ENCODE measurements at regions not wholly inside any gene's neighbourhood (a gene's known extent, or its start where the extent isn't known, plus 50 kb on each side); places are given as distances from the start of the nearest gene placed in this dataset.
"Not testable (repeated sequence)": the region's sequence is repeated elsewhere in the genome, so short reads cannot be mapped to it uniquely, and the experiment has no call there.

- H3K27me3 Mint-ChIP-seq: peaks cover 19% of the 10 kb centered on the region
- H3K9me3 Mint-ChIP-seq: peaks cover 16% of the 10 kb centered on the region
- H3K4me1 Mint-ChIP-seq (ENCODE audit: low read depth): peaks cover 27% of the 10 kb centered on the region
- no peak for DNase-seq
- peak overlapping the region; percentile 89 for H3K27ac Mint-ChIP-seq
- H3K36me3 Mint-ChIP-seq (ENCODE audit: low read depth): no peaks in the 10 kb centered on the region
- no peak overlapping the region for H3K4me3 Mint-ChIP-seq
Measured at GRCh38 chr4:154164931-154165839, 326.4 kb downstream of the DCHS2 start.

DNA sequence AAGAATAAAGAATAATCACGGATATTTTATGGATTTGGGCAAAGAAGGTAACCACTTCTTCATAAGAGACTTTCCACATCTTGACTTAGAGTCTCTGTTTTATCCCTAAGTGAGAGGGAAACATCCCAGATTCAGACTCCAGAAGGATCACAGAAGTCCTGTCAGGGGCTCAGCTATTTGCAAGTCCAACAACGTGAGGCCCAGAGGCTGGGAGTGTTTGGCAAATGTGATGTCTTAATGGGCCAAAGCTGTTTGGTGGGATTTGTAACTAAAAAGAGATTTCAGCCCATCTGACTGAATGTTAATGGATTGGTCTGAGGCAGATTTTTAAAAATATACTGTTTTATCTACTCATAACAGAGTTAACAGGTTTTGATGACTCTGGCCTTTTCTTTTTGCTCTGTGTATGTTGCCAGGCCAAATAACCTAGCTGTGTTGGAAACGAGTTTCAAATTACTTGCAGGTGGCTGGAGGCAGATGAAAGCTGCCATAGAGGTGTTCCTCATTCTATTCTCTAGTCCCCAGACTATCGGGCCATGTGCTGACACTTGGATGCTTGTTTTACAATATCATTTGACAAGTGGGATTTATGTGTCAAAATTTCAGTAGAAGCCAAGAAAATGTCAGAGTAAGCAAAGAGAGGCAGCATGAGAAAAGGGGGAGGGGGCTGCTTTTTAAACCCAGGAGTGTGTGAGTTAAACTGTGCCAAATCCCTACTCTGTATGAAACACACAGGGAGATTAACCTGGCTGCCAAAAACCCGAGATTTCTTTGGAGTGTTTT lies 330.9 kb downstream of the DCHS2 start:
- no peak overlapping the region for H3K4me3 Mint-ChIP-seq
- no peak for DNase-seq
- peaks cover 8% of the 10 kb centered on the region for H3K9me3 Mint-ChIP-seq
- H3K4me1 Mint-ChIP-seq (ENCODE audit: low read depth): peaks cover 17% of the 10 kb centered on the region
- H3K27me3 Mint-ChIP-seq: peaks cover 38% of the 10 kb centered on the region
- no peak overlapping the region for H3K27ac Mint-ChIP-seq
- no peaks in the 10 kb centered on the region for H3K36me3 Mint-ChIP-seq (ENCODE audit: low read depth)

- Mint-ChIP-seq H3K27me3 (peaks cover 38% of the 10 kb centered on the region), H3K4me3 (no peak overlapping the region), H3K27ac (no peak overlapping the region), H3K36me3 (ENCODE audit: low read depth) (no peaks in the 10 kb centered on the region), H3K4me1 (ENCODE audit: low read depth) (no peaks in the 10 kb centered on the region), H3K9me3 (peaks cover 5% of the 10 kb centered on the region)
- DNase-seq: no peak
Measured at GRCh38 chr4:154158361-154159155, 333.0 kb downstream of the DCHS2 start.

GRCh38 chr4:154152546-154152945 lies 339.1 kb downstream of the DCHS2 start:
- Mint-ChIP-seq H3K4me1 (ENCODE audit: low read depth) (no peaks in the 10 kb centered on the region), H3K36me3 (ENCODE audit: low read depth) (no peaks in the 10 kb centered on the region), H3K4me3 (no peak overlapping the region), H3K9me3 (no peaks in the 10 kb centered on the region), H3K27me3 (peaks cover 7% of the 10 kb centered on the region), H3K27ac (no peak overlapping the region)
- DNase-seq: no peak

DNA sequence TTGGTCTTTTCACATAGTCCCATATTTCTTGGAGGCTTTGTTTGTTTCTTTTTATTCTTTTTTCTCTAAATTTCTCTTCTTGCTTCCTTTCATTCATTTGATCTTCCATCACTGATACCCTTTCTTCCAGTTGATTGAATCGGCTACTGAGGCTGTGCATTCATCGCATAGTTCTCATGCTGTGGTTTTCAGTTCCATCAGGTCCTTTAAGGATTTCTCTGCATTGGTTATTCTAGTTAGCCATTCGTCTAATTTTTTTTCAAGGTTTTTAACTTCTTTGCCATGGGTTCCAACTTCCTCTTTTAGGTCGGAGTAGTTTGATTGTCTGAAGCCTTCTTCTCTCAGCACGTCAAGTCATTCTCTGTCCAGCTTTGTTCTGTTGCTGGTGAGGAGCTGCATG lies 342.4 kb downstream of the DCHS2 start:
- not testable (repeated sequence) for H3K27me3 Mint-ChIP-seq; H3K4me1 Mint-ChIP-seq (ENCODE audit: low read depth)

DNA sequence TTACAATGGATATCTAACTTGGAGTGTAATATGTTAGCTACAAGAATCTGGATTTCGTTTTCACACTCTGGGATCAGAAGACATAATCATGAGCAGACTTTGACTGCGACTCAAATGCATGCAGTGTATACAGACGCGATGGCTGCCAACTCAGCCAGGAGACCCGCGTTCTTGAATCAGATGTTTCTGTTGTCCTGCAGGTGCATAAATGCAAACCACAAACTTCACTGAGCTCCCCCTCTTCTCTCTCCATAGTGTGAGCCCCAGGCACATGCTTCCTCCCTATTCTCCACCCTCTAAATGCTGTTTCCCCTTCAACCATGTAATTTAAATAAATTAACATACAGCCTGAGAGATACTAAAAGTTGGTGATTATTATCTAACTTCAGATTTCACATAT lies 347.9 kb downstream of the DCHS2 start:
- Mint-ChIP-seq H3K36me3 (ENCODE audit: low read depth) (no peaks in the 10 kb centered on the region), H3K27me3 (no peaks in the 10 kb centered on the region), H3K4me3 (no peak overlapping the region), H3K27ac (no peak overlapping the region), H3K4me1 (ENCODE audit: low read depth) (no peaks in the 10 kb centered on the region), H3K9me3 (no peaks in the 10 kb centered on the region)
- DNase-seq: no peak

More for the DNA sequence above, 342.4 kb downstream of the DCHS2 start:
- not testable (repeated sequence) for H3K27ac Mint-ChIP-seq; H3K4me3 Mint-ChIP-seq; DNase-seq; H3K9me3 Mint-ChIP-seq; H3K36me3 Mint-ChIP-seq (ENCODE audit: low read depth)

DNA sequence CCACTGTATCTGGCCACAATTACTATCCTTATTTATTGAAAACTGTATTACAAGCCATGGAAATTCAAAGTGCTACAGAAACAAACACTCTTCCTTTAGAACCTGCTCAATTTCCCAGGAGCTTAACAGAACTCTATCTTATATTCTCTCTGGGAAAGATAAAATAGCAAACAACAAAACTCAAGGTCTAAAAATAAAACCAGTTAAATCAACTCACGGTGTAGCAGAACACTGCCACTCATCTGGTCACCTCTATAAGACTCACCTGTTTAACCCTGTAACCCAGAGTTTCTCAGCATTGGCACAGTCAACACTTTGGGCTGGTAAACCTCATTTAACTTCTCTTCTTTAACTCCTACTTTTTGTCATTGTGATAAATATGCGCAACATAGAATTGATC lies 348.9 kb downstream of the DCHS2 start:
- Mint-ChIP-seq H3K4me1 (ENCODE audit: low read depth) (no peaks in the 10 kb centered on the region), H3K36me3 (ENCODE audit: low read depth) (no peaks in the 10 kb centered on the region), H3K4me3 (no peak overlapping the region), H3K27ac (no peak overlapping the region), H3K27me3 (no peaks in the 10 kb centered on the region), H3K9me3 (no peaks in the 10 kb centered on the region)
- DNase-seq: no peak

DNA sequence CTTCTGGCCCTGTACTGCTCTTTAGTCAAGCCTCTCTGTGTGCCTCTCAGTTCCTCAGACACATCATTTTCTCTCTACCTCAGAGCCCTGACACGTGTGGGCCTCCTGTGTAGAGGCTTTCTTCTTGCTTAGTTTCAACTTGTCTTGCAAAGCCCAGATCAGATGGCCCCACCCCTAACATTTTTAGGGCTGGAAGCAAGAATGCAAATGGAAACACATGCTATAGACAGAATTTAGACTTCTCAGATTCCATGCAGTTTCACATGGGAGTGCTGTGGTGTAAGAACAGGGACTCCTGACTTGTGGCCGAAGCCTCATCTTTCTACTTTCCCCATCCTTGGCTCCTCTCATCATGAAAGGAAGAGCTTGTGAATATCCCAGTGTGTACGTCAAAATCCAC lies 350.7 kb downstream of the DCHS2 start:
- no peaks in the 10 kb centered on the region for H3K9me3 Mint-ChIP-seq
- H3K4me3 Mint-ChIP-seq: no peak overlapping the region
- H3K36me3 Mint-ChIP-seq (ENCODE audit: low read depth): no peaks in the 10 kb centered on the region
- DNase-seq: no peak
- H3K27ac Mint-ChIP-seq: no peak overlapping the region
- H3K4me1 Mint-ChIP-seq (ENCODE audit: low read depth): no peaks in the 10 kb centered on the region
- H3K27me3 Mint-ChIP-seq: no peaks in the 10 kb centered on the region

GRCh38 chr4:154137320-154137905 lies 348.5 kb upstream of the SFRP2 start:
- no peaks in the 10 kb centered on the region for H3K36me3 Mint-ChIP-seq (ENCODE audit: low read depth)
- H3K9me3 Mint-ChIP-seq: no peaks in the 10 kb centered on the region
- H3K27me3 Mint-ChIP-seq: peaks cover 7% of the 10 kb centered on the region
- H3K4me1 Mint-ChIP-seq (ENCODE audit: low read depth): no peaks in the 10 kb centered on the region
- H3K4me3 Mint-ChIP-seq: no peak overlapping the region
- H3K27ac Mint-ChIP-seq: no peak overlapping the region
- DNase-seq: no peak

DNA sequence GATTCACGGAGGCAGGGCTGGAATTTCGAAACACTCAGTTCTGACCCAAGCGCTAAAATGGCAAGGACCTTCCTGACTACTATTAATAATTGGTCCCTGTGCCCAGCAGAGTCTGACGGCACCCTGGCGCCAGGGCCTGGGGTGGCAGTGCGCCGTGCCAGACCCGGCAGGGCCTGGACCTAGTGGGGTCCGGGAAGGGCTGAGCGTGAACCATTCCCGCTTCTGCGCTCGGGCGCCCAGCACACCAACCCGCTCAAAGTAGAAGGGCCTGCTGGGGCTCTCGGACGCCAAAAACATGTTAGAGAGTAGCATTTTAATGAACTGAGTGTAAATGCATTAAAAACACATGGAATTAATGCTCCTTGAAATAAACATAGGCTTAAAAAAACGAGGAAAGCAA lies 346.7 kb upstream of the SFRP2 start:
- no peak overlapping the region for H3K4me3 Mint-ChIP-seq
- peaks cover 10% of the 10 kb centered on the region for H3K27me3 Mint-ChIP-seq
- H3K4me1 Mint-ChIP-seq (ENCODE audit: low read depth): no peaks in the 10 kb centered on the region
- no peaks in the 10 kb centered on the region for H3K36me3 Mint-ChIP-seq (ENCODE audit: low read depth)
- DNase-seq: no peak
- no peak overlapping the region for H3K27ac Mint-ChIP-seq
- H3K9me3 Mint-ChIP-seq: no peaks in the 10 kb centered on the region

- peaks cover 28% of the 10 kb centered on the region for H3K27me3 Mint-ChIP-seq
- no peak for DNase-seq
- H3K27ac Mint-ChIP-seq: no peak overlapping the region
- H3K4me1 Mint-ChIP-seq (ENCODE audit: low read depth): no peaks in the 10 kb centered on the region
- H3K4me3 Mint-ChIP-seq: no peak overlapping the region
- no peaks in the 10 kb centered on the region for H3K9me3 Mint-ChIP-seq
- no peaks in the 10 kb centered on the region for H3K36me3 Mint-ChIP-seq (ENCODE audit: low read depth)
Measured at GRCh38 chr4:154132406-154132805, 343.5 kb upstream of the SFRP2 start.

DNA sequence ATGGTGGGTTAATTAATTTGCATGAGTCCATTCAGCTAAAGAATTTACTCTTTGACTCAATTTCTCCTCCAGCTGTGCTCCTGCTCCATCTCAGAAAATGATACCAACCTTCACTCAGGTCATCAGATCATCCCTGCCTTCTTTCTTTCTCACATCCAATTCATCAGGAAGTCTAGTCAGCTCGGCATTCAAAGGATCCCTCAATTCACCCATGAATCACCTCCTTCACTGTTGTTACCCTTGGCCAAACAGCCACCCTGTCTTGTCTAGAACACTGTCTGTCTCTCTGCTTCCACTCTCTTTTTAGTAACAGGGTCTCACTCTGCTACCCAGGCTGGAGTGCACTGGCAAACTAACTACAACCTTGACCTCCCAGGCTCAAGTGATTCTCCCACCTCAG lies 337.4 kb upstream of the SFRP2 start:
- DNase-seq: no peak
- no peak overlapping the region for H3K27ac Mint-ChIP-seq
- H3K4me1 Mint-ChIP-seq (ENCODE audit: low read depth): peaks cover 5% of the 10 kb centered on the region
- no peaks in the 10 kb centered on the region for H3K9me3 Mint-ChIP-seq
- no peak overlapping the region for H3K4me3 Mint-ChIP-seq
- peaks cover 52% of the 10 kb centered on the region for H3K27me3 Mint-ChIP-seq
- no peaks in the 10 kb centered on the region for H3K36me3 Mint-ChIP-seq (ENCODE audit: low read depth)

DNA sequence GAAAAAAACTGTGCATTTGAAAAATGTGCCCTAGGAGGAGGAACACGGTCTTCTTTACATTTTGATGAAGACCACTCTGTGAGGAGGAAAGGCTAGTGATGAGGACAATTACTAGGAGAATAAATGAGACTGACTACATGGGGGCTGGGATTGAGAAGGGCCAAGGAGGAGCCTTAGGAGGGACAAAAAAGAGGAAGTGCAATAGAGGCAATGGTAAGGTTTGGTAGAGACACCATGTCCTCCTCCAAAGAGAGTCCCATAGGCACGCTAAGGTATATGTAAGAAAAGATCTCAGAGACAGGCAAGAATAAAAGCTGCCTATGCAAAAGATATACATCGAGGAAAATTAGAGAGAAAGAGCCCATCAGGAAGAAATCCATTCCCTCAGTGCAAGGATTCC lies 336.5 kb upstream of the SFRP2 start:
- DNase-seq: no peak
- Mint-ChIP-seq H3K4me1 (ENCODE audit: low read depth) (peaks cover 5% of the 10 kb centered on the region), H3K27me3 (peaks cover 49% of the 10 kb centered on the region), H3K27ac (no peak overlapping the region), H3K9me3 (no peaks in the 10 kb centered on the region), H3K36me3 (ENCODE audit: low read depth) (no peaks in the 10 kb centered on the region), H3K4me3 (no peak overlapping the region)

DNA sequence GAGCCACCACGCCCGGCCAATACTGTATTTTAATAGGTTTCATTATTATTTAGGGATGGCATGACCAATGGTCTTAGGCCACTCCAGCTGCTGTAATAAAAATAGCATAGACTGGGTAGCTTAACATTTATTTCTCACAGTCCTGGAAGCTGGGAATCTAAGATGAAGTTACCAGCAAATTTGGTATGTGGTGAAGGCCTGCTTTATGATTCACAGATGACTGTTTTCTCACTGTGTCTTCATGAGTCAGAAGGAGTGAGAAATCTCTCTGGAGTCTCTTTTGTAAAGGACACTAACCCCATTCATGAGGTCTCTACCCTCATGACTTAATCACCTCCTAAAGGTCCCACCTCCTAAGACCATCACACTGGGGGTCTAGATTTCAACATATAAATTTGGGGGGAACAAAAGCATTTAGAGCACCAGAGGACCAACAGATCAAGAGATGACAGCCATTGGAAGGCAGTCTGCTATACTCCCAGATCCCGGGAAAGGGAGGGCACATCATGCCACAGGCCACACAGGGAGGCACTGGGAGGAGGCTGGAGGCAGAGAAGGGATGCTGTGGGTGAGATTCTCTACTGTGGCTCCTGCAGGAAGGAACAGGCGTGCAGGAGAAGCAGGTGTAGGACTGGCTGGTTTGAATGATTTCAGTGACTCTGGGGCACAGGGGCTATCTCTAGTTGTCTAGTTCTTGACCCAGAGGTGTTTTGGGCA lies 335.8 kb upstream of the SFRP2 start:
- H3K9me3 Mint-ChIP-seq: no peaks in the 10 kb centered on the region
- no peak overlapping the region for H3K27ac Mint-ChIP-seq
- H3K4me1 Mint-ChIP-seq (ENCODE audit: low read depth): peaks cover 5% of the 10 kb centered on the region
- DNase-seq: no peak
- H3K4me3 Mint-ChIP-seq: no peak overlapping the region
- H3K27me3 Mint-ChIP-seq: peaks cover 46% of the 10 kb centered on the region
- H3K36me3 Mint-ChIP-seq (ENCODE audit: low read depth): no peaks in the 10 kb centered on the region

All from activated T-cell treated with anti-CD3 and anti-CD28 coated beads, Interleukin-2, amount 50 U/mL, for 24 hours (primary cell).